HG02840 (cell line): ENCODE measurements at regions not wholly inside any gene's neighbourhood (a gene's known extent, or its start where the extent isn't known, plus 50 kb on each side); places are given as distances from the start of the nearest gene placed in this dataset.
"Not testable (repeated sequence)": the region's sequence is repeated elsewhere in the genome, so short reads cannot be mapped to it uniquely, and the experiment has no call there.

ENCODE experiments used
- ATAC-seq: cut with Tn5 transposase; IDR thresholded peaks from one replicate; pipeline ENCODE4 v1.9.1; 2021; ENCODE audit warnings: mild to moderate bottlenecking, moderate library complexity, moderate number of reproducible peaks; ENCODE audit not compliant: unreplicated experiment, low FRiP score

DNA sequence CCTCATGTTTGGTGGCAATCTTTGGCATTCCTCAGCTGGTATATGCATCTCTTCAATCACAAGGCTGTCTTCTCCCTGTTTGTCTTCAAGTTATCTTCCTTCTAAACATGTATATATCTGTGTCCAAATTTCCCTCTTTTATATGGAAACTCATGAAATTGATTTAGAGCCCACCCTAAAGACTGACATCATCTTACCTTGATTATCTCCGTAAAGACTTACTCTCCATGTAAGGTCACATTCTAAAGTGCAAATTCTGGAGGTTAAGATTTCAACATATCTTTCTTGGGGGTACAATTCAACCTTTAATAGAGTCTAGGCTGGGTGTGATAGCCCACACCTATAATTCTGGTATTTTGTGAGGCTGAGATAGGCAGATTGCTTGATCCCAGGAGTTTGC, 215.8 kb upstream of the LRRC4C start:
- no peak for ATAC-seq

DNA sequence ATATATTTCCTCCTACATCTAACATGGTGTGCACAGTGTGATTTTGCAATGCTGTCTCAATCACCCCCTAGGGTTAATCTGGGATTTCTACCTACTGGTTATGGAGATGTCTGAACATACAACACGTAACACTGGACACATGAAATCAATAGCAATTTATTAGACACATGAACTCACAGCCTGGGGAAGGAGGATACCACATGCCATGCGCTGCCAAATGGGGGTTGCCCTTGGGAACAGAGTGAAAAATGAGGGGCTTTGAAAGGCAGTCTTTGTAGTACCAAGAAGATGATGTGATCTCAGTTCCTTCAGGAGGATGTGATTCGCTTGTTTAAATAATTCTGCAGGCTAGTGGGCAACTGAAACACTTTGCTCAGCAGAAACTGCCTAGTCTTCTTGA, 253.6 kb upstream of the LRRC4C start:
- no peak for ATAC-seq

DNA sequence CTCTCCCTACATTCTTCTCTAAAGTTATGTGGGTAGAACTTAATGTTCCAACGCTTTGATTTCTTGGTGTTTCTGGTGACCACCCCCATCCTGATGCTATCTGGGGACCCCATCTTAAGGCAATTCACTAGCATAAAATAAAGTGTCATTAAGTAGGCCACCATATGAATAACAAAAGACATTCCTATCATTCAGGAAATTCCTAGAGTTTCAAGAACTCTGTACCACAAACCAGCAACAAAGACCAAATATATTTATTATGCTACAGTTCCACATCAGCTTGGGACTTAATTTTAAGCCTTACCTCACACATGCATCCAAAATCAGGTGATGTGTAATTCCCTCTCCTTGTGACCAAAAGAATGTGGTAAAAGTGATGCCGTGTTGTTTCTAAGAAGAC, 254.6 kb upstream of the LRRC4C start:
- ATAC-seq, result no peak

DNA sequence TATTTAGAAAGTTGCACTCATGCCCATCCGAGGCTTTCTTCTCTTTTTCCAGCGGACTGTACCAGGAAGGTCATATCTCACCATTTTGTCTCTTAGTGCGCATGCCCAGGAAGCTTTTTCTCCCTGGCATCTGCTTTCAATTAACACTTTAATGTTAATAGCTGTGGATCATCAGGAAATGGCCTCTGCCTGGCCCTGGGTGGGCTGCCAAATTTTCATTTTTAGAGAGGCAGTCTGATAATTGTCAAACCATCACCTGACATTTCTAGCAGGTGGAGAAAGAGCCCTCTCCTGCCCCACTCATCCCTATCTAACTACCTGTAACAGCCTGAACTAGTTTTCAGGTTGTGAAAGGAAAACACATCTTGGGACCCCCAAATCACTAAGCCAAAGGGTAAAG, 257.4 kb upstream of the LRRC4C start:
- ATAC-seq, result no peak

DNA sequence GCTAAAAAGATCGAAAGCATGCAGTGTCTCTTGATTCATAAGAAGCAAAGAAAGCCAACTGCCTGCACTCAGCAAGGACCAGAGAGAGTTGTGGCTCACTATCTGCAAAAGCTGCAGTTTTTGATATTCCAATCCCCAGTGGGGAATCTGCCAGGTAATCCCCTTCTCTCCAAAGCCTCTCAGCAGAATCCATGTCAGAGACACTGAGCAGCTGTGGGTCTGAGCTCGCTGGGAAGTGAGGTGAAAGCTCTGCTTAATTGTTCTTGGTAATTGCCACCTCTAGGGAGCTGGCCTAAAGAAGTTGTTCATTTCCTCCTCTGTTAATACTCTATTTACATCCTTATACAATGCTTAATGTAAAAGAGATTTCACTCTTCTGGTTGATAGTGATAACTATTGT, 261.3 kb upstream of the LRRC4C start:
- ATAC-seq, result no peak

DNA sequence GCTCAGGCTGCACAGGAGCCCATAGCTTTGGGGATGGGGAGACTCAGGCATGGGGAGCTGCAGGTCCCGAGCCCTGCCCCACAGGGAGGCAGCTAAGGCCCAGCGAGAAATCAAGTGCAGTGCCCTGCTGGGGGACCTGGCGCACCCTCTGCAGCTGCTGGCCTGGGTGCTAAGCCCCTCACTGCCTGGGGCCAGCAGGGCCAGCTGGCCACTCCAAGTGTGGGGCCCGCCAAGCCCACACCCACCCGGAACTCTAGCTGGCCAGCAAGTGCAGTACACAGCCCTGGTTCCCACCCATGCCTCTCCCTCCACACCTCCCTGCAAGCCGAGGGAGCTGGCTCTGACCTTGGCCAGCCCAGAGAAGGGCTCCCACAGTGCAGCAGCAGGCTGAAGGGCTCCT, 268.7 kb upstream of the LRRC4C start:
- not testable (repeated sequence) for ATAC-seq

DNA sequence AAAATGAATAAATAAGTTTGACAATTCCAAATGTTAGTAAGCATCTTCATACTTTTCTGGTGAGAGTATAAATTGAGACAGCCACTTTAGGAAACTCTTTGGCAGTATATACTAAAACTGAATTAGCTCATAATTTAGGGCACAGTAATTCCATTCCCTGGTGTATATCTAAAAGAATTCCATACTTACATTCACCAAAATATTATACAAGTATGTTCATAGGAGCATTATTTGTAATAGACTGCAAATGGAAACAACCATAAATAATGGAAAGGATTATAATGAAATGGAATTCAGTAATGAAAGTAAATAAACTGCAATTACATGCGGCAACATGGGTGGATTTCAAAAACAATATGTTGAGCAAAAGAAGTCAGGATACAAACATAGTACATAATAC, 315.8 kb upstream of the LRRC4C start:
- no peak for ATAC-seq

DNA sequence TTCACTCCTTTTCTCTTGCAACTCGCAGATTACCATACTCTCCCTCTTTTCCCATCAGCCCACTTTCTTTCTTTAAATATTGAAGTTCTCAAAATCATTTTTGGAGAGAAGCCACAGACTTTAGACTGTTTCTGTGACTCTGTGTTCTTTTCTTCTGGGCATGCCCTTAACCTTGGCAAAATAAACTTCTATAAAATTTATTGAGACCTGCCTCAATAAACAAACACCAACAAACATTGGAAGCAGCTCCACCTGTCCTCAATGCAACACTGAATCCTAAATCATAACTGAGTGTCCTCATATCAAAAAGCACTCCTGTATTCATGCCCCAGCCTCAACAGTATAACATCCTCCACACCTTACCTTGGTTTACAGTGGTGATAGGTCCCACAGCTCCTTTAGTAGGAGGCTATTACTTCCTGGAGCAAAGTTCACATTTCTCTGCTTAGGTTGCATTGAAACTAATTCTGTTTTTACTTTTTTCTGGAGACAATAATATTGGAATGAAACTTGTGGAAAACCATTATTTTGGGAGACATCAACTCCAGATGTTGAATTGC, 320.0 kb upstream of the LRRC4C start:
- ATAC-seq, result no peak

DNA sequence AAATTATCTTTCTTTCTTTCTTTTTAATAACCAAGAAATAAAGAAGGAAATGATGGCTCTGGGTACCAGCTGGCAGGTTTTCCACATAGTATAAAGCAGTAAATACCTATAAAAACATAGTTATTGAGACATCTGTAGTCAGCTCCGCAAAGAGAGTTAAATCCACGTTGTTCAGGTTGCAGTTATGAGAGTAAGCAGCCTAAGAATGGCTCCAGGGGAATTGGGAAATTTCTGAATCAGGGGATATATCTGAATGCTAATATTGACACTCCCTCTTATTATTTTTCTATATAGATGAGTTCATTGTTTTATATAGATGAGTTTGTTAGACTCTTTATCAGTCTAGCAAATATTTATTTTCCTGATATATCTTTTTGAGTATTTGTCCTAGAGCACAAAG, 322.0 kb upstream of the LRRC4C start:
- ATAC-seq, result no peak

DNA sequence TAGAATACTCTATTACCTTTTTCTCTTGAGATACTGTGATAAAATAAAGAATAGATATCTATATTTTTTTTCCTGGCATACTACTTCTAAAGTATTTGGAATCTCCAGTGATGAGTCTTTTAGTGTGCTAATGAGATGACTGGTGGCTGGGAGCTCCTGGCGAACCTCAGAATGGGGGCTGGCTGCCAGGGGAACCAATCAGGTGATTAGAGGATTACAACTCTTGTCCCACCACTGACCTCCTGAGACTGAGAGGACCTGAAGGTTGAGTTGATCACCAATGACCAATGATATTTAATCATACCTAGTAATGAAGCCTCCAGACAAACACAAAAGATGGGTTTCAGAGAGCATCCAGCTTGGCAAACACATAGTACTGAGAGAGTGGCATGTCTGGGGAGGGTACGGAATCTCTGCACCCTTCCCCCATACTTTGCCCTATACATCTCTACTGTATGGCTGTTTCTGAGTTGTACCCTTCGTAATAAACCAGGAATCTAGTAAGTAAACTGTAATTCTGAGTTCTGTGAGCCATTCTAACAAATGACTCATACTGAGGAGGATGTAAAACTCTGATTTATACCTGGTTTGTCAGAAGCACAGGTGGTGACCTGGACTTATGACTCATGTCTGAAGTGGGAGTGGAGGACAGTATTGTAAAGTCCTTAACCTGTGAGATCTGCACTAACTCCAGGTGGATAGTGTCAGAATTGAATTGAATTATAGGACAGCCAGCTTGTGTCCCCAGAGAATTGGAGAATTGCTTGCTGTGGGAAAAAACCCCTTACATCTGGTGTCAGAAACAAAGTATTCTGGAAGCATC, 325.3 kb upstream of the LRRC4C start:
- no peak for ATAC-seq

DNA sequence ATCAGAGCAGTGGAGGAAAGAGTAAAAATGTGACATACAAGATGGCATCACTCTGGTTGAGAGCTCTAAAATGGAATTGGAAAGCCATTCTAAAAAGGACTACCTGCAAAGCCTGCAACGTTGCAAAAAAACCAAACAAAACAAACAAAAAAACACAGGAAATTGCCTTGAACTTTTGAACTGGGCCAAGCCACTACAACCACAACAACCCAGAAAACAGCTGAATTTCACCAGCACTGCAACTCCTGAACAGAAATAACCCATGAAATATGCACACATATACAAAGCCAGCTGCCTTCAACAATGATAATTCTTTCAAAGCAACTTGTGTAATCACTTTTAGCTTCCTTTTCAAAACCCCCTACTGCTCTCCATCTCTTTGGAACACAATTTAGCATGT, 326.6 kb upstream of the LRRC4C start:
- ATAC-seq, result no peak

DNA sequence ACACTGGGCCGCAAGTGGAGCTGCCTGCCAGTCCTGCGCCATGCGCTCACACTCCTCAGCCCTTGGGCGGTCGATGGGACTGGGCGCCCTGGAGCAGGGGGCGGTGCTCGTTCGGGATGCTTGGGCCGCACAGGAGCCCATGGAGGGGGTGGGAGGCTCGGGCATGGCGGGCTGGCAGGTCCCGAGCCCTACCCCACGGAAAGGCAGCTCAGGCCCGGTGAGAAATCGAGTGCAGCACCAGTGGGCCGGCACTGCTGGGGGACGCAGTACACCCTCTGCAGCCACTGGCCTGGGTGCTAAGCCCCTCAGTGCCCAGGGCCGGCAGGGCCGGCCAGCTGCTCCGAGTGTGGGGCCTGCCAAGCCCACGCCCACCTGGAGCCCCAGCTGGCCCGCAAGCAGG, 328.7 kb upstream of the LRRC4C start:
- ATAC-seq, result no peak

DNA sequence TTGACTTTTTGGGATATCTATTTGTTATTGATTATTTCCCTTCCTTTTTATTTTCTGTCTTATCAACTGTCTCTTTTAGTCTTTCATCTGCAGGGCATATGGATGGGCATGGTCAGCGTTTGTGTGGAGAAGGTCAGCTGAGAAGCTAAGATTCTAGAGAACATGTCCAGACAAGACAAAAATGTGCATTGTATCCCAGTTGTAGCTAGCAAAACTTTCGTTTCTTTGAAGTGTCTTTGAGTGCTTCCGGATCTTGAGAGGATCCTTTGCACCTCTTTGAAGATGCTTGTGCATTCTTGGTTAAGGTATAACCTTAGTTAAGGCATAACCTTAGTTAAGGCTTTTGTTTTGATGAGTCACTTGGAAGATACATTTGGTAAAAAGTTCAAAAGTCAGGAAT, 329.9 kb upstream of the LRRC4C start:
- no peak for ATAC-seq

DNA sequence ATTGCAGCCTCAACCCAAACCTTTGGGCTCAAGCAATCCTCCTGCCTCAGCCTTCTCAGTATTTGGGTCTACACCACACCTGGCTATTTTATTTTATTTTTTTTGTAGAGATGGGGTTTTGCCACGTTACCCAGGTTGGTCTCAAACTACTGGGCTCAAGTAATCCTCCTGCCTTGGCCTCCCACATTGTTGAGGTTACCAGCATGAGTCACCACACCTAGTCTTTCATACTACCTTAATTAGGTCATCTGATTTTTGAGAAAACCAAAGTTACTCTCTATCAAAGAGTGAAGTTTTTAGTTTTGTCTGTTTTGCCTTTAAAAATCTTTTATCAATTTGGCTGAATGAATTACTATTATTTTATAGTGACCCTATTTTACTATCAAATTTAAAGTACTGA, 335.6 kb upstream of the LRRC4C start:
- no peak for ATAC-seq

DNA sequence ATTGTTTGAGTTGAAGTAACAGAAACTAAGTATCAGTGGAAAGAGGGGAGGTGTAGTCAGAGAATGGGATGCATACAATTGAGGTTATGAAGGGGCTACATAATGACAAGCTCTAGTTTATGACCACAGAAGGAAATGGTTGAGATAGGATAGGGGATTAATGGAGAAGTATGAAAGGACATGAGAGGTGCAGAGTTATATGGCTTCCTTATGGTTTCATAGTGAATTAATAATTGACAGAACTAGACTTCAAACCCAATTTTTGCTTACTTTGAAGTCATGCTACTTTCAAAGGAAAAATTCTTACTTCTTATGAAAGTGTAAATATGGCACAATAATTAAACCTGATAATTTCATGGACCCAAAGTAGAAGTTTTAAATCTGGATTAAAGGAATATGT, 340.3 kb upstream of the LRRC4C start:
- no peak for ATAC-seq

DNA sequence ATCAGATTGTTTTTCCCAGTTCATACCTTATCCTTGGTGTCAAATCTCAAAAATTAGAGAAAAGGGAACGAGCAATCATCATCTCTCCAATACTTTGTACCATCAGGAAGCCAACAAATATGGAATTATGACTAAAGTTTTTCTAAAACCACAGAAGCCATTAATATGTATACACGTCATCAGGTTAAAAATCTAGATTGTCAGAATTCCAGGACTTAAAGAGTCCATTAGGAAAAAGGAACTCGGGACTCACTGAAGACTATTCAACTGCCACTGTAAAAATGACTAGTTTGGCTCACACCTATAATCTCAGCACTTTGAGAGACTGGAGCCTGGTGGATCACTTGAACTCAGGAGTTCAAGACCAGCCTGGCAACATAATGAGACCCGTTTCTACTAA, 344.4 kb upstream of the LRRC4C start:
- no peak for ATAC-seq

DNA sequence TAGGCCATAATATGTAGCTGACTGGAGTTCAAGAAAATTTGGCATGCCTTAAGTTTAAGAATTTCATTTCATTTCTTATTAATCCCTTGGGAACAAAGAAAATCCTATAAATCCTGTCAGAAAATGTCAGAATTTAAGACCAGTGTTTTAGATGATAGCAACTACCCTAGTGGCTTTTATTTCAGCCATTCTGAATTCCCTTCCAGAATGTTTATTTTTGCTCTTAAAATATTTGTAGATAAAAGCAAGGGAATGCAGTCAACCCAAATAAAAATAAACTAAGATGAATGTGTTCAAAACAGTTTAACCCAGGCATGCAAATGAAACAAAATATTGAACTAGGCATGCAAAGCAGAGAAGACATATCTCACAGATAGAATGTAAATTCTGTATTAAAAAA, 356.9 kb upstream of the LRRC4C start:
- no peak for ATAC-seq

DNA sequence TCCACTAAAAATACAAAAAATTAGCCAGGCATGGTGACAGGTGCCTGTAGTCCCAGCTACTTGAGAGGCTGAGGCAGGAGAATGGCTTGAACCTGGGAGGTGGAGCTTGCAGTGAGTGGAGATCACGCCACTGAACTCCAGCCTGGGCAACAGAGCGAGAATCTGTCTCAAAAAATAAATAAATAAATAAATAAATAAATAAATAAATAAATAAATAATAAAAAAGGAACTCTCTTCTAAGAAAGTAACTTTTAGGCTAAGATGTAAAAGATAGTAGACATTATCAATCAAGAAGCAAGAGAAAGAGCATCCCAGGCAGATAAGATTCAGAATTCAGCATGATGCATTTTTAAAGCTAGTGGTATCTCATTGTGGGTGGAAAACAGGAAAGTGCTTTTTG, 364.8 kb upstream of the LRRC4C start:
- ATAC-seq, result not testable (repeated sequence)

DNA sequence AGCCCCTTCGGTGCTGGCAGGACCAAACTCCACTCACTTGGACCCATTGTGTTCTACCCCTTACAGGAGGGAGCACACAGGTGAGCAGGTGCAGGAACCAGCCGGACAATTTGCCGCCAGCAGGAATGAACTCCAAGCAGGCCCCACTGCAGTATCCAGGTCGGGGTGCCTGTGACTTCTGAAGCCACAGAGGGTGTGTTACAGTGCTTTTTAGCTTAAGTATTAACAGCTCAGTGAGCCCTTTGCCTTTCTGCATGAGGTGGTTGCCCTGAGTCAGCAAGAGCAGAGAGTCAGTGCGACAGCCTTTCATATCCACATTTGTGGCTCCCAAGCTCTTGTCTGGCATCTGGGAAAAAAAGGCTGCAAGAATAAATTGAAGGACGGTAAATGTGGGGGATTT, 366.6 kb upstream of the LRRC4C start:
- no peak for ATAC-seq

DNA sequence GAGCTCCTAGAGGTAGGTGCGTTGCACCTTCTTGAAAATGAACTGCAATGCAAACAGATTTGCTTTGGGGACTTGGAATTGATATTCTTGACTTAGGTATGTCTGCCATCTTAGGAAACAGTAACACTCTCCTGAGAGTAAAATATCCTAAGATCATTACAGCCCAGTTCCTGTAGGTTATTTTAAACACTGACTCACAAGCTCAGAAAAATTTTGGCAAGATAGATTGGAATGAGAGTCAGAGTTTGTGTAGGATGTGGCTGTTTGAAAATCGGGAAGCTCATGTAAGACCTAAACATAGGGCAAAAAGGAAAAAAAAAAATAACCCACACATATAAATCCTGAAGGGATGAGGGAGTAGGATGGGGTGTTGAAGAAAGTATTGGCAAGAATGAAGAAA, 377.0 kb upstream of the LRRC4C start:
- ATAC-seq, result no peak

DNA sequence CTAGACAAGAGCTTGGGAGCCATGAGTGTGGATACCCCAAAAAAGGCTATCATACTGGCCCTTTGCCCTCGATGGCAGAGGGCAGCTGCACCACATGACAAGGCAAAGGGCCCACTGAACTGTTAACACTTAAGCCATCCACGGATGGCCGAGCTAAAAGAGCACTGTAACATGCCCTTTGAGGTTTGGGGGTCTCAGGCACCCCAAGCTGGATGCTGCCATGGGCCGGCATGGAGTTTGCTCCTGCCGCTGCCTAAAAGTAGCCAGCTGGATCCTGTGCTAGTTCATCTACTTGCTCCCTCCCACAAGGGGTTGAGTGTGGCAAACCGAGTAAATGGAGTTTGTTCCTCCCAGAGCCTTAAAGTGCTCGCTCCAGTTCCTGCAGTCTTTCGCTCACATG, 383.2 kb upstream of the LRRC4C start:
- no peak for ATAC-seq

DNA sequence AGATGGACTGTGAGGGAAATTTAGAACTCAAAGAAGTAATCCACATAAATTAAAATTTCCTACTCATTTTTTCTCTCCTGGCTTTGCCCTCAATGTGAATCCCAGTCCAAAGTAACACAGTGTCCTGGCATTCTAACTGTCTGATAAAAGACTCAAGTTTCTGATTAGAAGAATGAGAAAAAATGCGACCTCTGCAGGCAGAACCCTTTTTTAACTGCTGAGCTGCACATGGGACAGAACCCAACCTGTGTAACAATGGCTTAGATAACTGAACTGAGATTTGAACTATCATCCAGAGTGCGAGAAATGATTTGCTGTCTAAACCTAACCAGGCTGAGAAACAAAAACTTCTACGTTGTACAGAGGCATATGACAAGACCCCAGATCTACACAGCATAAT, 385.6 kb upstream of the LRRC4C start:
- ATAC-seq, result no peak

DNA sequence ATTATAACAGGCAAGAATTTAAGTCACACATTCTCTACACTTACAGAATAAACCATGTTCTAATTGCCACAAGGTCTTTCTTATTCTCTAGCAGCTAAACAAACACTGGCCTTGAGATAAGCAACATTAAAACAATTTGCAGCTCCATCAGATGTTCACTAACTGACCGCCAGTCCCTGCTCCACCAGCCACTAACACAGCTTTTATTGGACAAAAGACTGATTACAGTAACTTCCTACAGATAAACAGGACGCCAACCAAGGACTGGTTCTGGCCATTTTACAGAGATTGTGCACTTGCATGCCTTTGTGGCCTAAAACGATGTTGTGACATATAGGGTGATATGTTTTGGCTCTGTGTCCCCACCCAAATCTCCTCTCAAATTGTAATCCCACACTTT, 388.9 kb upstream of the LRRC4C start:
- no peak for ATAC-seq
